ENCODE measurements at regions not wholly inside any gene's neighbourhood (a gene's known extent, or its start where the extent isn't known, plus 50 kb on each side); places are given as distances from the start of the nearest gene placed in this dataset.

- no peak overlapping the region for H2BK5ac ChIP-seq (ENCODE audit: insufficient read length, low read length)
- Mint-ChIP-seq H3K27ac (no peak overlapping the region), H3K9me3 (peaks cover 5 to 8% of the 10 kb centered on the region in 2 experiments; a peak in 4 of 5 replicates), H3K4me3 (no peak overlapping the region), H3K27me3 (ENCODE audit: low read depth) (no peaks in the 10 kb centered on the region), H3K4me1 (peaks cover 11 to 13% of the 10 kb centered on the region in 2 experiments), H3K36me3 (ENCODE audit: insufficient read depth in 1 of 3, low read depth in 3 of 3) (peaks cover 0 to 7% (median 6%) of the 10 kb centered on the region in 3 experiments; a peak in 5 of 7 replicates)
- H3K9me3 ChIP-seq (ENCODE audit: control insufficient read depth, low read depth, low read length): no peaks in the 10 kb centered on the region
- H3K18ac ChIP-seq (ENCODE audit: insufficient read length, low read depth, low read length): no peak overlapping the region
- H4K91ac ChIP-seq (ENCODE audit: insufficient read length, low read depth, low read length): no peak overlapping the region
- H2AFZ ChIP-seq (ENCODE audit: low read length): no peak overlapping the region
- WGBS (ENCODE audit: extremely low coverage, insufficient read length, low lambda C conversion rate): no CpG with 5 or more reads among the region's 2 CpGs
- TF ChIP-seq, protein P1, sequence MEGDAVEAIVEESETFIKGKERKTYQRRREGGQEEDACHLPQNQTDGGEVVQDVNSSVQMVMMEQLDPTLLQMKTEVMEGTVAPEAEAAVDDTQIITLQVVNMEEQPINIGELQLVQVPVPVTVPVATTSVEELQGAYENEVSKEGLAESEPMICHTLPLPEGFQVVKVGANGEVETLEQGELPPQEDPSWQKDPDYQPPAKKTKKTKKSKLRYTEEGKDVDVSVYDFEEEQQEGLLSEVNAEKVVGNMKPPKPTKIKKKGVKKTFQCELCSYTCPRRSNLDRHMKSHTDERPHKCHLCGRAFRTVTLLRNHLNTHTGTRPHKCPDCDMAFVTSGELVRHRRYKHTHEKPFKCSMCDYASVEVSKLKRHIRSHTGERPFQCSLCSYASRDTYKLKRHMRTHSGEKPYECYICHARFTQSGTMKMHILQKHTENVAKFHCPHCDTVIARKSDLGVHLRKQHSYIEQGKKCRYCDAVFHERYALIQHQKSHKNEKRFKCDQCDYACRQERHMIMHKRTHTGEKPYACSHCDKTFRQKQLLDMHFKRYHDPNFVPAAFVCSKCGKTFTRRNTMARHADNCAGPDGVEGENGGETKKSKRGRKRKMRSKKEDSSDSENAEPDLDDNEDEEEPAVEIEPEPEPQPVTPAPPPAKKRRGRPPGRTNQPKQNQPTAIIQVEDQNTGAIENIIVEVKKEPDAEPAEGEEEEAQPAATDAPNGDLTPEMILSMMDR (conservative IDR thresholded peaks at IDR 0.05): no peak
- H3K79me2 ChIP-seq (ENCODE audit: insufficient read depth, low read length): no peaks in the 10 kb centered on the region
- H3K27ac ChIP-seq (ENCODE audit: insufficient read length, low read depth, low read length): no peak overlapping the region
- H4K20me1 ChIP-seq (ENCODE audit: control insufficient read depth, insufficient read depth, insufficient read length): no peaks in the 10 kb centered on the region
- no peak overlapping the region for H3K23ac ChIP-seq (ENCODE audit: insufficient read length, low read depth, low read length)
- no peak for DNase-seq
- no peak overlapping the region for H2BK20ac ChIP-seq (ENCODE audit: low read depth, low read length, poor library complexity, severe bottlenecking)
- H3K79me1 ChIP-seq (ENCODE audit: insufficient read depth, low read depth, low read length, poor library complexity, severe bottlenecking): no peaks in the 10 kb centered on the region
- no peak overlapping the region for H2BK12ac ChIP-seq (ENCODE audit: insufficient read length, low read depth, low read length)
- no peak overlapping the region for H4K8ac ChIP-seq (replicated peaks; ENCODE audit: insufficient read length, low read depth, low read length)
- H3K4me1 ChIP-seq (ENCODE audit: insufficient read depth, low read length): no peaks in the 10 kb centered on the region
- no peaks in the 10 kb centered on the region for H3K23me2 ChIP-seq (ENCODE audit: insufficient read length, low read depth, low read length, poor library complexity, severe bottlenecking)
- H3K56ac ChIP-seq (ENCODE audit: insufficient read length, low read depth, low read length): no peak overlapping the region
- H3T11ph ChIP-seq (ENCODE audit: low read length): no peak overlapping the region
- no peak overlapping the region for H2BK15ac ChIP-seq (ENCODE audit: low read depth, low read length)
- H2AK5ac ChIP-seq (ENCODE audit: insufficient read length, low read length): no peak overlapping the region
- H4K5ac ChIP-seq (ENCODE audit: insufficient read length, low read depth, low read length): no peak overlapping the region
- no peak overlapping the region for H2BK120ac ChIP-seq (ENCODE audit: low read depth, low read length, poor library complexity, severe bottlenecking)
- no peak overlapping the region for H3K4ac ChIP-seq (ENCODE audit: low read depth, low read length)
- H3K14ac ChIP-seq (ENCODE audit: insufficient read depth, low read length): no peak overlapping the region
- H3K4me2 ChIP-seq (ENCODE audit: insufficient read depth, insufficient read length, low read length): no peak overlapping the region
- H3K27me3 ChIP-seq (ENCODE audit: insufficient read depth, low read length): no peaks in the 10 kb centered on the region
- H3K9ac ChIP-seq (ENCODE audit: extremely low read depth, insufficient read length, low read length): no peak overlapping the region
These were observed 54.8 kb upstream of the DYRK2 start for GRCh38 chr12:67593461-67594330.
